ENCODE measurements at regions not wholly inside any gene's neighbourhood (a gene's known extent, or its start where the extent isn't known, plus 50 kb on each side); places are given as distances from the start of the nearest gene placed in this dataset.

DNA sequence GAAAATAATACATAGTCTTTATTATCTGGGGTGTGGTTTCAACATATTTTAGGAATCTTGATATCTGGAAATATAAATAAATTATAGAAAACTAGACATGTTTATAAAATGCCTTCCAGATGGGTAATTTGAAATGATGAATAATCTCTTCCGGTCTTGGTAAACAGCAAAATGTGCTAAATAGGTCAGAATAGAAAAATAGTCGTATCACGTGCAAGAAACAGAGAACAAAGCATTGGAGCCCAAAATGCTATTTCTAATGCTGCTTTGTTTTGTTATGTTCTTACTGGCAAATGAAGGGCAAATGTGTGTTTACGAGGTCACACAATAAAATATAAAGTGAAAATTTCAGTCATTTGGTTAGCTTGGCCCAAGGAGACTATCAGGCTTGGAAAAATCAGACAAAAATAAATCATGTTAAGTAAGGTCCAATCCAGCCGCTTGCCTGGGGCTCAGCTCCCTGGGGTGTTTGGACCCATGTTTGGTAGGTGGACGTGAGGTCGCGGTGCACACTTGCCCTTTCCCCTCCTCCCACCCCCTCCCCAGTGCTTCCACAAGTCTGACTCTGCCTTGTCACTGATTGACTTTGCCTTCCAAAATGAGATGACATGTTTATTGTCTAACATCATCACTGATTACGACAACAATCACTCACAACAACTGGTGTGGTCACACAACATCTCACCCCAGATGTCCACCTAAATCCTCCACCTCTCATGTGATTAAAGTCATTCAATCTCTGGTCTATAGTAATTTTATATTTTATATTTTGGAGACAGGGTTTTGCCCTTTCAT, 56.0 kb downstream of the RIN2 start:
- TF ChIP-seq, protein P1, sequence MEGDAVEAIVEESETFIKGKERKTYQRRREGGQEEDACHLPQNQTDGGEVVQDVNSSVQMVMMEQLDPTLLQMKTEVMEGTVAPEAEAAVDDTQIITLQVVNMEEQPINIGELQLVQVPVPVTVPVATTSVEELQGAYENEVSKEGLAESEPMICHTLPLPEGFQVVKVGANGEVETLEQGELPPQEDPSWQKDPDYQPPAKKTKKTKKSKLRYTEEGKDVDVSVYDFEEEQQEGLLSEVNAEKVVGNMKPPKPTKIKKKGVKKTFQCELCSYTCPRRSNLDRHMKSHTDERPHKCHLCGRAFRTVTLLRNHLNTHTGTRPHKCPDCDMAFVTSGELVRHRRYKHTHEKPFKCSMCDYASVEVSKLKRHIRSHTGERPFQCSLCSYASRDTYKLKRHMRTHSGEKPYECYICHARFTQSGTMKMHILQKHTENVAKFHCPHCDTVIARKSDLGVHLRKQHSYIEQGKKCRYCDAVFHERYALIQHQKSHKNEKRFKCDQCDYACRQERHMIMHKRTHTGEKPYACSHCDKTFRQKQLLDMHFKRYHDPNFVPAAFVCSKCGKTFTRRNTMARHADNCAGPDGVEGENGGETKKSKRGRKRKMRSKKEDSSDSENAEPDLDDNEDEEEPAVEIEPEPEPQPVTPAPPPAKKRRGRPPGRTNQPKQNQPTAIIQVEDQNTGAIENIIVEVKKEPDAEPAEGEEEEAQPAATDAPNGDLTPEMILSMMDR (conservative IDR thresholded peaks at IDR 0.05 in 1 of 2, IDR thresholded peaks at IDR 0.05 in 1 of 2; ENCODE audit: low read depth in 1 of 2, low read length in 2 of 2) = no peak
- no peak for TF ChIP-seq EZH2 (IDR thresholded peaks at IDR 0.05; ENCODE audit: low read length, missing control alignments)
